GM19438 (cell line): ENCODE measurements at regions not wholly inside any gene's neighbourhood (a gene's known extent, or its start where the extent isn't known, plus 50 kb on each side); places are given as distances from the start of the nearest gene placed in this dataset.
"Not testable (repeated sequence)": the region's sequence is repeated elsewhere in the genome, so short reads cannot be mapped to it uniquely, and the experiment has no call there.

Experiments
- ATAC-seq: cut with Tn5 transposase; IDR thresholded peaks from one replicate; pipeline ENCODE4 v1.9.1; 2021; ENCODE audit warnings: low read depth; ENCODE audit not compliant: unreplicated experiment

DNA sequence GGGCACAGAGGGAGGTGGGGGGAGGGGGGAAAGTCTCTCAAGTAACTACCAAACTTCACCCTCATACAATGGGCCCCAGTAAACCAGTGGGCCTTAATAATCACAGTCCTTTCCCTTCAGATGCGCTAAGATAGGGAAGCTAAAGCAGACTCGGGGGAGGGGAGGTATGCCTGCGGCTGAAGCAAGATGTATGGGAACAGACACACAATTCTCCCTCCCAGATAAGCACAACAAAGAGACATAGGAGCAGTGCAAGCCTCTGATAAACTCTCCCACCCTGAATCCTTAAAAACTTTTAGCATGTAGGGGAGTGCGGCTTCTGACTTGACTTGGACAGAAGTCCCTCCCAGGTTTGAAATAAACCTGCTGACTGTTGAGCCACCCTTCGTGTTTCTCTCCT is 54.7 kb downstream of the PROP1 start:
- not testable (repeated sequence) for ATAC-seq

DNA sequence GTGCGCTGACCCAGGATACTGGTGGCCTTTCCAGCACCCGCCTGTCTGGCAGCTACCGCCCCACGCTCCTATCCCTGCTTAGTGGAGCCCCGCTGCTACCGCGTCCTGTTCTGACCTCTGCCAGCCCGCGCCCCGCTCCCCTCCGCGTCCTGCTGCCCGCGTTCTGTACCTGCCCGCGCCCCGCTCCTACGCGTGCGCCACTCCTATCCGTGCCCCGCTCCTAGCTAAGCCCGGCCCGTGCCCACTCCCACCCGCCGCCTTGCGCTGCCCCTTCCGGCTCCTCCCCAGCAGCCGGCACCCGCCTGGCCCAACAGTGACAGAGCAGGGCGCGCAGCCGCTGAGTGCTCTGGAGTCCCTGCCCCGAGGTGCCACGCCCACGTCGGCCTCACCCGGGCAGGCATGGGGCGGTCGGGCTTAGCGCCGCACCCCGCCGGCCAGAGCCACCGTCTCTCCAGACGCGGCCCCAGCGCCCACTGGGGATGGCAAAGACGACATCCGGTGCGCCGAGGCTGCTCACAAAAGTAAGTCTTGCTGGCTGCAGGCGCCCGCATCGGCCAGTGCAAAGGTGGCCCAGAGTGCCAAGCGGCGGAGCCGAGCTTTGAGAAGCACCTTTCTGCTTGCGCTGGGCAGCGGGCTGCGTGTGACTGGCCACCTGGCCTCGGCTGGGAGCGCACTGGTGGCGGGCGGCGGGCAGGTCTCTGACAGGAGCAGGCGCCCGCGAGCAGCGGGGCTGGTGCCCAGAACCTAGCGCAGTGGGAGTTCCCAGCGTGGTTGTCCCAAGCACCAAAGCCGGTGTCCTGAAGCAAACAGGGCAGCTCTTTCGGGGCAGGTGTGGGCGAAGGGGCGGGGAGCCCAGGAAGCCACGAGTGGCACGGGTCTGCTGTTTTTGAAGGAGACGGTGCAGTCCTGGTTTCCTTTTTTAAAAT is 56.5 kb downstream of the PROP1 start:
- ATAC-seq = not testable (repeated sequence)

DNA sequence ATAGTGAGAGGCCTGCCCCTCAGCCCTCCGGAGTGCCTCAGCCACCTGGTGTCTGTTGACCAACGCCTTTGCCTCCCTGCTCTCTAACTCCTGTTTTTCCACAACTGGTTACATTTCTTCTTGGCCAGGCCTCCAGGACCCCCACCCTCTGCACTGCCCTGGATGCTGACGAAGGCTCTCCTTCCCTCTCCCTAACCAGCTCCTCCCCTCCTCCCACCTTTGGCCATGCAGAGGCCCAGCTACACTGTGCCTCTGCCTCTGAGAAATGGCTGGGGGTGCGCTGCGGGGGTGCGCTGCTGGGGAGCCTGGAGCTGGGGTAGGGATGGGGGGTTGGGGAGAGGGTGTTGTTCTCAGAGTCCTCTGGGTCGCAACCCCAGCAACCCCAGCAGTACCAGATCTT is 57.3 kb downstream of the PROP1 start:
- ATAC-seq = not testable (repeated sequence)

GRCh38 chr5:177934233-177934632 is 61.8 kb downstream of the PROP1 start:
- ATAC-seq = not testable (repeated sequence)

GRCh38 chr5:177930269-177931022 is 65.6 kb downstream of the PROP1 start:
- not testable (repeated sequence) for ATAC-seq

DNA sequence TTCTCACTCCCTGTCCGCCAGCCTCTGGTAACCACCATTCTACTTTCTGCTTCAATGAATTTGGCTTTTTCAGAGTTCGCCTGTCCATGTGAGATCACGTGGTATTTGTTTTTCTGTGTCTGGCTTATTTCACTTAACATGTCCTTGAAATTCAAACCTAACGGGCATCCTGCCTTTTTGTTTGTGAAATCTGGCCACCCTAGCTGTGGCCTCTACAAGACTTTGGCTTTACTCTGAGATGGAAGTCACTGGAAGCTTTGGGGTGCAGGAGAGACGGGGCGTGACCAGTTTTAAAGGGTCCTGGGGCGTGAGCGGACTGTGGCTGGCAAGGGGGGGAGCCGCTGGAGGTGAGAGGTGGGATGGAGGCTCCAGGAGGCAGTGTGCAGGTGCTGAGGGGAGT is 66.4 kb downstream of the PROP1 start:
- not testable (repeated sequence) for ATAC-seq

GRCh38 chr5:177927500-177927899 is 68.5 kb downstream of the PROP1 start:
- not testable (repeated sequence) for ATAC-seq

GRCh38 chr5:177924577-177924976 is 71.5 kb downstream of the PROP1 start:
- ATAC-seq = not testable (repeated sequence)

- ATAC-seq = not testable (repeated sequence)
These were observed 72.2 kb downstream of the PROP1 start for GRCh38 chr5:177923837-177924236.

GRCh38 chr5:177923189-177923588 is 72.9 kb downstream of the PROP1 start:
- ATAC-seq = not testable (repeated sequence)

DNA sequence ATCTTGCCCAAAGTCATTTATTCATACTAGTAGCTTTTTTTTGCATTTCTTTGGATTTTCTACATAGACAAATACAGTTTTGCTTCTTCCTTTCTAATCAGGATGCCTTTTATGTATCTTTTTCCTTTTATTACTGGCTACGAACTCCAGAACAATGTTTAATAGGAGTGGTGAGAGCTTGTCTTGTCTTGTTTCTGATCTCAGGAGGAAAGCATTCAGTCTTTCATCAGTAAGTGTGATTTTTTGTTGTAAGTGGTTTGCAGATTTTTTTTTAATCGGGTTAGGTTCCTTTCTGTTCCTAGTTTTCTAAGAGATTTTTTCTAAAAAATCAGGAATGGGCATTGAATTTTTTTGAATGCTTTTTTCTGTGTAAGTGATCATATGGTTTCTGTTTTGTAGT is 86.8 kb downstream of the PROP1 start:
- ATAC-seq = not testable (repeated sequence)

DNA sequence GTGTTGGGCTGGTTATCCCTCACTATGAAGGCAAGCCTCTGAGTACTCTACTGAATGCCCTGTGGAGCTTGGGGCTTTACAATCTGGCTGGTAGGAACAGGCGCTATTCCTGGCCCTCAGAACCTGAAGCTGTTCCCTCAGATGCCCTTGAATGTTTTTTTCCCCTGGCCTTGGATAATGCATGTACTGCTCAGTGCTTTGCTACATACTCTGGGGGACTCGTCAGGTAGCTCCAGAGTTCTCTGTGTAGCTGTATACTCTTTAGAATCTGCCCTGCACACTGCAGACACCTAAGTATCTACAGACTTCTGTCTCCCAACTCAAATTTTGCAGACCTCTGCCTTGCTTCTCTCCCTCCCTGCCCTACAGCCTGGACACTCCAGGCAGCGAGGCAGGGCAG is 93.2 kb downstream of the PROP1 start:
- not testable (repeated sequence) for ATAC-seq

DNA sequence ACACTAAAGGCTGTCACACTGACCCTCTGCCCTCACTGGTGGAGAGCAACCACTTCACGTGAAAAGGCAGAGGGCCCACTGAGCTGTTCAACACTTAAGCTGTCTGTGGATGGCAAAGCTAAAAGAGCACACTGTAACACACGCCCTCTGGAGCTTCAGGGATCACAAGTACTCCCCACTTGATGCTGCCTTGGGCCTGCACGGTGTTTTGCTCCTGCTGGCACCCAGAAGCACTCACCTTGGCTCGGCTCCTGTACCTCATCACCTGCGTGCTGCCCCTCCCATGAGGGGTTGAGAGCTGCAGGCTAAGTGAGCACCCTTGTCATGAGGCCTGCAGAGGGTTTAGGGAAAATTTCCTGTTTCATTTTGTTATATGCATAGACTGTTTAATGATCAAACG is 96.0 kb downstream of the PROP1 start:
- ATAC-seq = not testable (repeated sequence)

- ATAC-seq = not testable (repeated sequence)
These were observed 101.2 kb downstream of the PROP1 start for GRCh38 chr5:177894681-177895453.

GRCh38 chr5:177892357-177892665 is 103.7 kb downstream of the PROP1 start:
- not testable (repeated sequence) for ATAC-seq

DNA sequence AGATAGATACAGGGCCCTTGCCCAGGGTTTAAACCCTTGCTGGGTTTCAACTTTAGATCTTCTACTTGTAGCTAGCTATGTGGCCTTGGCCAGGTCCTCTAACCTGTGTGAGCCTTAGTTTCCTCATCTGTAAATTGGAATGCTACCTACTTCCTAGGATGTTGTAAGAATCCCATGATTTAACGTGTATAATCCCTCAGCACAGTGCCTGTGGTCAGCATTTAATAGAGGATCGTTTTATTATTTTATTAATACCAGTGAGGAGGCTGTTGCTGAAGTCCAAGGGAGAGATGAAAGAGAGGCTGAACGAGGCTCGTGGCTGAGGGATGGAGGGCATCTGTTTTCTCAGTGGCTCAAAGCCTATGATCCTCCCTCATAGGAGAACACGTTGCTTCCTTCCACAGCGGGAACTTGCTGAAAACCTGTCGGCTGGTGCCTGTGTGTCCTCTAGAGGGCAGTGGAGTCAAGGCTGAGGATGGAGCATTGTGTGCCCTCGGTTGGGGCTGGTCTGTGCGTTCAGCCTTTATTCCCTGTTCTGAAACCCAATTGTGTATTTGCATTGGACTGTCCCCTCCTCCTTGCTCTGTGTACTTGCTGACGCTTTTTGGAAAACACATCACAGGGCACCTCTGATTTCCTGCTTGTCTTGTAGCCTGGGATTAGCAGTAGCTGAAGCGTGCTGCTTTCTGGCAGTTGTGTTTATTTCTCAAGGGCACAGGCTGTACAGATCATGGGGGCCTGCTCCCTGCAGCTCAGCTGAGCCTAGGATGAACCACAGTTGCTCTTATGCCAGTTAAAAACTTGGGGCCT is 104.3 kb downstream of the PROP1 start:
- peak; percentile 87 for ATAC-seq

GRCh38 chr5:177883295-177883694 is 100.6 kb upstream of the FAM153A start:
- not testable (repeated sequence) for ATAC-seq

DNA sequence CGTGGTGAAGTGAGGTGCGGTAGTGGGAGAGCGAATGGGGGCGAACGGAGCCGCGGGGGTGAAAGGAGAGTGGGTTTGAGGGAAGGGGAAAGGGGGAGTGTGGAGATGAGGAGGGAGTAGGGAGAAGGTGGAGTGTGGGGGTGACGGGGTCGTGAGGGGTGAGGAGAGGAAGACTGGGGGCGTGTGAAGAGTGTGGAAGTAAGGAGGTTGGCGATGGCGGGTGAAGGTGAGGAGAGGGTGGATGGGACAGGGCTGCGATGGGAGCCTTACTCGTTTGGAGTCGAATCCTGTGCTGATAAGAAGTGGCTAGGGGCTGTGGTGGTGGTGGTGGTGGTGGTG is 93.2 kb upstream of the FAM153A start:
- not testable (repeated sequence) for ATAC-seq

- ATAC-seq = peak; percentile 64
These were observed 92.6 kb upstream of the FAM153A start for GRCh38 chr5:177875013-177875899.
